Keratinocyte (primary cell): ENCODE measurements at regions not wholly inside any gene's neighbourhood (a gene's known extent, or its start where the extent isn't known, plus 50 kb on each side); places are given as distances from the start of the nearest gene placed in this dataset.

Experiments
- DNase-seq: peaks from one replicate; pipeline ENCODE4 v3.0.0-alpha.2; 2011; ENCODE audit warnings: low read depth, missing footprints, low spot score
- FAIRE-seq: peaks from 2 replicates; lab custom pipeline; 2011; peaks lifted over from hg19 to GRCh38; lab: Jason Lieb, UNC
- H2AFZ ChIP-seq: 2 replicates; pipeline ENCODE4 v1.6.0; 2012; ENCODE audit warnings: low read length, control low read depth, inconsistent platforms; ENCODE audit not compliant: control insufficient read depth
- H3K27ac ChIP-seq: 2 replicates; pipeline ENCODE4 v1.5.1; 2011; ENCODE audit warnings: low read length; ENCODE audit not compliant: control insufficient read depth, insufficient read depth
- H3K27me3 ChIP-seq: 3 replicates; pipeline ENCODE4 v1.6.0; 2011; ENCODE audit warnings: low read length; ENCODE audit not compliant: control insufficient read depth, insufficient read depth; ENCODE audit errors: extremely low read depth
- H3K36me3 ChIP-seq, 2 experiments: 2 replicates in 1 of 2; 3 replicates in 1 of 2; pipeline ENCODE4 v1.5.1; 2011; ENCODE audit warnings: low read length in 2 of 2, mild to moderate bottlenecking in 1 of 2; ENCODE audit not compliant: control insufficient read depth in 2 of 2, insufficient read depth in 2 of 2; ENCODE audit errors: extremely low read depth in 1 of 2
- H3K4me1 ChIP-seq: 3 replicates; pipeline ENCODE4 v1.5.1; 2011; ENCODE audit warnings: low read length; ENCODE audit not compliant: control insufficient read depth, insufficient read depth; ENCODE audit errors: extremely low read depth
- H3K4me2 ChIP-seq: 3 replicates; pipeline ENCODE4 v1.6.0; 2011; ENCODE audit warnings: low read depth, low read length; ENCODE audit not compliant: control insufficient read depth, insufficient read depth; ENCODE audit errors: extremely low read depth
- H3K4me3 ChIP-seq, 3 experiments: fragments of 200-600 bp in 1 of 3; sonication (generic) in 1 of 3; 2 replicates in 2 of 3; 3 replicates in 1 of 3; pipeline ENCODE4 v1.5.1; 2011 to 2016; ENCODE audit warnings: low read length in 3 of 3, mild to moderate bottlenecking in 3 of 3, control low read depth in 2 of 3, inconsistent platforms in 1 of 3, low read depth in 1 of 3, mixed read lengths in 1 of 3, mixed run types in 1 of 3, moderate library complexity in 1 of 3; ENCODE audit not compliant: control insufficient read depth in 2 of 3, insufficient read depth in 2 of 3; ENCODE audit errors: extremely low read depth in 1 of 3
- H3K79me2 ChIP-seq: 2 replicates; pipeline ENCODE4 v1.6.0; 2012; ENCODE audit warnings: low read length; ENCODE audit not compliant: control insufficient read depth, insufficient read depth
- H3K9ac ChIP-seq: 3 replicates; pipeline ENCODE4 v1.6.0; 2011; ENCODE audit warnings: low read length; ENCODE audit not compliant: control insufficient read depth, insufficient read depth; ENCODE audit errors: extremely low read depth
- H3K9me1 ChIP-seq: 3 replicates; pipeline ENCODE4 v1.6.0; 2011; ENCODE audit warnings: low read length; ENCODE audit not compliant: control insufficient read depth, insufficient read depth; ENCODE audit errors: extremely low read depth
- H3K9me3 ChIP-seq: 2 replicates; pipeline ENCODE4 v1.5.1; 2012; ENCODE audit warnings: low read depth, low read length; ENCODE audit not compliant: control insufficient read depth
- H4K20me1 ChIP-seq: 3 replicates; pipeline ENCODE4 v1.6.0; 2011; ENCODE audit warnings: low read length; ENCODE audit not compliant: control insufficient read depth, insufficient read depth; ENCODE audit errors: extremely low read depth
- EZH2 ChIP-seq: IDR thresholded peaks from one replicate; pipeline ENCODE4 v1.6.1; 2012; ENCODE audit warnings: inconsistent platforms, mild to moderate bottlenecking, low read length, moderate library complexity
- dilution Hi-C: fragments of 300-500 bp; cut with MboI; formaldehyde crosslinking; loops from one replicate; pipeline ENCODE4 v1.7.0; 2020; ENCODE audit warnings: low sequenced_read_pairs; ENCODE audit not compliant: extremely low pct_ligation_motif_present
- TF ChIP-seq, protein P1 (sequence below), 3 experiments: IDR thresholded peaks in 1 of 3; conservative IDR thresholded peaks in 1 of 3; optimal IDR thresholded peaks in 1 of 3; 2 replicates in 2 of 3; 3 replicates in 1 of 3; pipeline versions ENCODE3 to v1.5.1; 2011; ENCODE audit warnings: low read length in 3 of 3, mild to moderate bottlenecking in 3 of 3, moderate library complexity in 2 of 3, control low read depth in 1 of 3, inconsistent platforms in 1 of 3; ENCODE audit not compliant: insufficient read depth in 2 of 3; ENCODE audit errors: extremely low read depth in 1 of 3

DNA sequence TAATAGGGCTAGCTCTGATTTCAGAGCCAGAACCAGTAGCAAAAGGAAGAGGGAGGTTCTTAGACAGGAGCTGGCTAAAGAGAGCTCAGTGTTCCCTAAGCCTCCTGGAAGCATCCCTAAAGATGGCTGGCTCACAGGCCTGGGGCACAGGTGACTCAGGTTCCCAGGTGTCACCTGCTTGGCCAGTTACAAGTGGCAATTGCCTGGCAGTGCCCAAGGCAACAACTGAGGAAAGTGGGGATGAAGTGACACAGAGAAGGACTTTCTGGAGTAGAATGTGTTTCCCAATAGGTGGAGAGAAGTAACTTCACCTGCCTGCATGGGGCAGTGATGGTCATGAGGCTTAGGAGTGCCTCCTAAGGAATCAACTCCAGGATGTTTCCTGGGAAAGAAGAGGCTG is 66.5 kb upstream of the EEPD1 start:
- no peak overlapping the region for H3K4me3 ChIP-seq
- dilution Hi-C loops = no loop called here
- no peaks in the 10 kb centered on the region for H3K9me1 ChIP-seq
- no peak overlapping the region for H3K27ac ChIP-seq
- H3K36me3 ChIP-seq = no peaks in the 10 kb centered on the region
- H3K9me3 ChIP-seq = no peaks in the 10 kb centered on the region
- no peak overlapping the region for H3K4me2 ChIP-seq
- no peaks in the 10 kb centered on the region for H3K79me2 ChIP-seq
- H3K4me1 ChIP-seq = no peaks in the 10 kb centered on the region
- H3K9ac ChIP-seq = no peak overlapping the region
- no peaks in the 10 kb centered on the region for H4K20me1 ChIP-seq
- no peak overlapping the region for H2AFZ ChIP-seq
- FAIRE-seq (no peak), DNase-seq (no peak)
- TF ChIP-seq, protein P1, sequence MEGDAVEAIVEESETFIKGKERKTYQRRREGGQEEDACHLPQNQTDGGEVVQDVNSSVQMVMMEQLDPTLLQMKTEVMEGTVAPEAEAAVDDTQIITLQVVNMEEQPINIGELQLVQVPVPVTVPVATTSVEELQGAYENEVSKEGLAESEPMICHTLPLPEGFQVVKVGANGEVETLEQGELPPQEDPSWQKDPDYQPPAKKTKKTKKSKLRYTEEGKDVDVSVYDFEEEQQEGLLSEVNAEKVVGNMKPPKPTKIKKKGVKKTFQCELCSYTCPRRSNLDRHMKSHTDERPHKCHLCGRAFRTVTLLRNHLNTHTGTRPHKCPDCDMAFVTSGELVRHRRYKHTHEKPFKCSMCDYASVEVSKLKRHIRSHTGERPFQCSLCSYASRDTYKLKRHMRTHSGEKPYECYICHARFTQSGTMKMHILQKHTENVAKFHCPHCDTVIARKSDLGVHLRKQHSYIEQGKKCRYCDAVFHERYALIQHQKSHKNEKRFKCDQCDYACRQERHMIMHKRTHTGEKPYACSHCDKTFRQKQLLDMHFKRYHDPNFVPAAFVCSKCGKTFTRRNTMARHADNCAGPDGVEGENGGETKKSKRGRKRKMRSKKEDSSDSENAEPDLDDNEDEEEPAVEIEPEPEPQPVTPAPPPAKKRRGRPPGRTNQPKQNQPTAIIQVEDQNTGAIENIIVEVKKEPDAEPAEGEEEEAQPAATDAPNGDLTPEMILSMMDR (optimal IDR thresholded peaks at IDR 0.05 in 1 of 3, IDR thresholded peaks at IDR 0.05 in 1 of 3, conservative IDR thresholded peaks at IDR 0.05 in 1 of 3; ENCODE audit: extremely low read depth in 1 of 3, insufficient read depth in 2 of 3, low read length in 3 of 3) = no peak
- TF ChIP-seq EZH2 = no peak
- no peaks in the 10 kb centered on the region for H3K27me3 ChIP-seq

DNA sequence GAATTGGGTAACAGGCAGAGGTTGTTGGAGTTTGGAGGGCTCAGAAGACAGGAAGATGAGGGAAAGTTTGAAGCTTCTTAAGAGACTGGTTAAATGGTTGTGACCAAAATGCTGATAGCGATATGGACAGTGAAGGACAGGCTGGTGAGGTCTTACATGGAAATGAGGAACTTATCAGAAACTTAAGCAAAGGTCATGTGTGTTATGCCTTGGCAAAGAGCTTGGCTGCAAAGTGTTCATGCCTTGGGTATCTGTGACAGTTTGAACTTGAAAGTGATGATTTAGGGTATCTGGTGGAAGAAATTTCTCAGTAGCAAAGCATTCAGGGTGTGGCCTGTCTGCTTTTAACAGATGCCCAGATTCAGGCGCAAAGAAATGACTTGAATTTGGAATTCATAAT is 64.5 kb upstream of the EEPD1 start:
- Histone ChIP-seq H3K79me2 (no peaks in the 10 kb centered on the region), H3K36me3 (no peaks in the 10 kb centered on the region), H3K9me3 (no peaks in the 10 kb centered on the region), H4K20me1 (no peaks in the 10 kb centered on the region), H2AFZ (no peak overlapping the region), H3K27ac (no peak overlapping the region), H3K27me3 (no peaks in the 10 kb centered on the region), H3K4me1 (no peaks in the 10 kb centered on the region), H3K4me2 (no peak overlapping the region), H3K9ac (no peak overlapping the region), H3K4me3 (no peak overlapping the region), H3K9me1 (no peaks in the 10 kb centered on the region)
- FAIRE-seq = no peak
- dilution Hi-C loops = no loop called here
- TF ChIP-seq EZH2 = no peak
- TF ChIP-seq, protein P1 (optimal IDR thresholded peaks at IDR 0.05 in 1 of 3, IDR thresholded peaks at IDR 0.05 in 1 of 3, conservative IDR thresholded peaks at IDR 0.05 in 1 of 3; ENCODE audit: extremely low read depth in 1 of 3, insufficient read depth in 2 of 3, low read length in 3 of 3) = no peak
- no peak for DNase-seq
